B cell (primary cell): ENCODE measurements at regions not wholly inside any gene's neighbourhood (a gene's known extent, or its start where the extent isn't known, plus 50 kb on each side); places are given as distances from the start of the nearest gene placed in this dataset.

Experiments
- ATAC-seq: fragments of 200-7000 bp; cut with Tn5 transposase; one replicate; pipeline ENCODE4 v1.10.0; 2021; ENCODE audit warnings: low read depth, mild to moderate bottlenecking, moderate number of reproducible peaks, moderate library complexity
- CTCF ChIA-PET: fragments of 350-600 bp; sonication (Branson Sonifier 250); formaldehyde crosslinking; loops from one replicate; lab custom pipeline; 2021; ENCODE audit warnings: antibody characterized with exemption, inconsistent platforms; lab: Charles Lee
- POLR2A ChIA-PET: fragments of 350-600 bp; sonication (Branson Sonifier 250); formaldehyde crosslinking; loops from one replicate; lab custom pipeline; 2021; ENCODE audit warnings: antibody characterized with exemption; lab: Charles Lee
- DNase-seq: peaks from one replicate; pipeline ENCODE4 v3.0.0; 2013
- H2AFZ ChIP-seq: 2 replicates; pipeline ENCODE4 v1.6.1; 2012; ENCODE audit warnings: mild to moderate bottlenecking, low read depth, low read length; ENCODE audit not compliant: insufficient read depth, poor library complexity, severe bottlenecking
- H3K27ac ChIP-seq, 2 donors: 1 replicate in 1 of 2; 2 replicates in 1 of 2; pipeline ENCODE4 v1.5.1; 2012 to 2013; ENCODE audit warnings: low read length in 2 of 2, mild to moderate bottlenecking in 2 of 2, moderate library complexity in 1 of 2
- H3K27me3 ChIP-seq, 4 experiments: fragments of 200-600 bp in 1 of 4; sonication (generic) in 1 of 4; replicated peaks in 1 of 4; 1 replicate in 2 of 4; 2 replicates in 2 of 4; pipeline versions ENCODE4 v1.6.1 to v1.7.0; 2013 to 2016; ENCODE audit warnings: low read length in 3 of 4, mild to moderate bottlenecking in 2 of 4, mixed read lengths in 1 of 4, moderate library complexity in 1 of 4; ENCODE audit not compliant: insufficient read depth in 4 of 4, control insufficient read depth in 3 of 4; ENCODE audit errors: control extremely low read depth in 1 of 4
- H3K36me3 ChIP-seq, 2 experiments: replicated peaks in 1 of 2; 1 replicate in 1 of 2; 2 replicates in 1 of 2; pipeline versions ENCODE4 v1.6.1 to v1.7.1; 2013; ENCODE audit warnings: low read length in 1 of 2; ENCODE audit not compliant: insufficient read depth in 2 of 2, control insufficient read depth in 1 of 2; ENCODE audit errors: control extremely low read depth in 1 of 2, extremely low read depth in 1 of 2
- H3K4me1 ChIP-seq, 2 donors: fragments of 200-600 bp in 1 of 2; sonication (generic) in 1 of 2; 1 replicate in 1 of 2; 2 replicates in 1 of 2; pipeline versions ENCODE4 v1.5.1 to v1.6.1; 2013 to 2017; ENCODE audit warnings: low read length in 2 of 2; ENCODE audit not compliant: control insufficient read depth in 2 of 2, insufficient read depth in 2 of 2
- H3K4me2 ChIP-seq: replicated peaks from 2 replicates; pipeline ENCODE3; 2012; ENCODE audit warnings: mild to moderate bottlenecking, low read depth, low read length; ENCODE audit not compliant: poor library complexity, severe bottlenecking
- H3K4me3 ChIP-seq, 5 experiments: fragments of 200-600 bp in 1 of 5; sonication (generic) in 1 of 5; 1 replicate in 3 of 5; 2 replicates in 2 of 5; pipeline versions ENCODE4 v1.5.1 to v1.7.0; 2011 to 2016; ENCODE audit warnings: low read length in 4 of 5, mild to moderate bottlenecking in 4 of 5, low read depth in 2 of 5, control low read depth in 1 of 5, moderate library complexity in 1 of 5; ENCODE audit not compliant: insufficient read depth in 1 of 5; ENCODE audit errors: control extremely low read depth in 1 of 5, extremely low read depth in 1 of 5
- H3K79me2 ChIP-seq: fragments of 200-600 bp; sonication (generic); one replicate; pipeline ENCODE4 v1.6.0; 2016; ENCODE audit warnings: low read length; ENCODE audit not compliant: control insufficient read depth, insufficient read depth
- H3K9ac ChIP-seq: fragments of 200-600 bp; sonication (generic); 2 replicates; pipeline ENCODE4 v1.6.1; 2017; ENCODE audit warnings: mild to moderate bottlenecking, low read length, moderate library complexity
- H3K9me3 ChIP-seq, 3 donors: one replicate each; pipeline versions ENCODE4 v1.6.1 to v1.7.1; 2013; ENCODE audit warnings: low read length in 2 of 3; ENCODE audit not compliant: control insufficient read depth in 2 of 3, insufficient read depth in 1 of 3; ENCODE audit errors: control extremely low read depth in 1 of 3
- H4K20me1 ChIP-seq: 2 replicates; pipeline ENCODE4 v1.6.0; 2012; ENCODE audit warnings: mild to moderate bottlenecking, low read length; ENCODE audit not compliant: insufficient read depth, control insufficient read depth, poor library complexity, severe bottlenecking
- H3K27ac Mint-ChIP-seq: one replicate; pipeline ENCODE4 v1.8.0; 2021; ENCODE audit warnings: mixed read lengths
- H3K27me3 Mint-ChIP-seq: one replicate; pipeline ENCODE4 v1.8.0; 2021; ENCODE audit warnings: mixed read lengths
- H3K4me1 Mint-ChIP-seq: one replicate; pipeline ENCODE4 v1.8.0; 2021; ENCODE audit warnings: mixed read lengths
- H3K4me3 Mint-ChIP-seq: one replicate; pipeline ENCODE4 v1.8.0; 2021; ENCODE audit warnings: mixed read lengths
- H3K9me3 Mint-ChIP-seq: one replicate; pipeline ENCODE4 v1.8.0; 2022; ENCODE audit warnings: mixed read lengths; ENCODE audit not compliant: insufficient read depth
- EZH2 ChIP-seq: IDR thresholded peaks from 2 replicates; pipeline ENCODE4 v1.6.1; 2012; ENCODE audit warnings: borderline replicate concordance, low read depth, mild to moderate bottlenecking, moderate library complexity, low read length; ENCODE audit not compliant: insufficient read depth, poor library complexity, severe bottlenecking
- WGBS: methylation state at CpG from one replicate; pipeline ENCODE4 v1.1.5; 2013; ENCODE audit warnings: missing lambda C conversion rate; ENCODE audit not compliant: insufficient coverage; 5-methylcytosine and 5-hydroxymethylcytosine counted together
- intact Hi-C: fragments of 100-400 bp; cut with micrococcal nuclease; formaldehyde crosslinking; loops from one replicate; pipeline ENCODE4 v1.10.0; 2022
- TF ChIP-seq, protein P1 (sequence below): fragments of 200-600 bp; IDR thresholded peaks from one replicate; pipeline ENCODE4 v1.8.0; 2022; ENCODE audit warnings: antibody characterized with exemption, mild to moderate bottlenecking

GRCh38 chr15:96219681-96220080 is 110.8 kb upstream of the NR2F2 start:
- H3K27ac ChIP-seq = no peak overlapping the region
- Mint-ChIP-seq H3K27ac (no peak overlapping the region), H3K4me3 (no peak overlapping the region), H3K4me1 (no peaks in the 10 kb centered on the region), H3K9me3 (peaks cover 2% of the 10 kb centered on the region), H3K27me3 (no peaks in the 10 kb centered on the region)
- ATAC-seq (no peak), DNase-seq (no peak)
- POLR2A ChIA-PET = no interaction called here
- H3K4me2 ChIP-seq = no peak overlapping the region
- CTCF ChIA-PET = no interaction called here
- H3K27me3 ChIP-seq = no peaks in the 10 kb centered on the region
- no peak overlapping the region for H3K4me3 ChIP-seq
- peaks cover 0 to 3% (median 0%) of the 10 kb centered on the region in 3 donors for H3K9me3 ChIP-seq
- H3K4me1 ChIP-seq = no peaks in the 10 kb centered on the region
- no peaks in the 10 kb centered on the region for H3K79me2 ChIP-seq
- no peaks in the 10 kb centered on the region for H4K20me1 ChIP-seq
- H3K36me3 ChIP-seq = no peaks in the 10 kb centered on the region
- no peak overlapping the region for H2AFZ ChIP-seq
- H3K9ac ChIP-seq = no peak overlapping the region
- no peak for TF ChIP-seq EZH2
- TF ChIP-seq, protein P1, sequence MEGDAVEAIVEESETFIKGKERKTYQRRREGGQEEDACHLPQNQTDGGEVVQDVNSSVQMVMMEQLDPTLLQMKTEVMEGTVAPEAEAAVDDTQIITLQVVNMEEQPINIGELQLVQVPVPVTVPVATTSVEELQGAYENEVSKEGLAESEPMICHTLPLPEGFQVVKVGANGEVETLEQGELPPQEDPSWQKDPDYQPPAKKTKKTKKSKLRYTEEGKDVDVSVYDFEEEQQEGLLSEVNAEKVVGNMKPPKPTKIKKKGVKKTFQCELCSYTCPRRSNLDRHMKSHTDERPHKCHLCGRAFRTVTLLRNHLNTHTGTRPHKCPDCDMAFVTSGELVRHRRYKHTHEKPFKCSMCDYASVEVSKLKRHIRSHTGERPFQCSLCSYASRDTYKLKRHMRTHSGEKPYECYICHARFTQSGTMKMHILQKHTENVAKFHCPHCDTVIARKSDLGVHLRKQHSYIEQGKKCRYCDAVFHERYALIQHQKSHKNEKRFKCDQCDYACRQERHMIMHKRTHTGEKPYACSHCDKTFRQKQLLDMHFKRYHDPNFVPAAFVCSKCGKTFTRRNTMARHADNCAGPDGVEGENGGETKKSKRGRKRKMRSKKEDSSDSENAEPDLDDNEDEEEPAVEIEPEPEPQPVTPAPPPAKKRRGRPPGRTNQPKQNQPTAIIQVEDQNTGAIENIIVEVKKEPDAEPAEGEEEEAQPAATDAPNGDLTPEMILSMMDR = no peak
- intact Hi-C loops = no loop called here
- WGBS = no CpG with 5 or more reads among the region's 3 CpGs

- Histone ChIP-seq H3K9ac (no peak overlapping the region), H3K4me2 (no peak overlapping the region), H3K27me3 (no peaks in the 10 kb centered on the region), H3K9me3 (peaks cover 0 to 3% (median 0%) of the 10 kb centered on the region in 3 donors), H3K79me2 (no peaks in the 10 kb centered on the region), H2AFZ (no peak overlapping the region), H3K4me3 (no peak overlapping the region), H3K27ac (no peak overlapping the region), H3K4me1 (no peaks in the 10 kb centered on the region), H4K20me1 (no peaks in the 10 kb centered on the region), H3K36me3 (no peaks in the 10 kb centered on the region)
- CTCF ChIA-PET = no interaction called here
- POLR2A ChIA-PET = no interaction called here
- H3K4me3 Mint-ChIP-seq = no peak overlapping the region
- no CpG with 5 or more reads among the region's 3 CpGs for WGBS
- intact Hi-C loops = no loop called here
- peaks cover 2% of the 10 kb centered on the region for H3K9me3 Mint-ChIP-seq
- ATAC-seq (no peak), DNase-seq (no peak)
- H3K4me1 Mint-ChIP-seq = no peaks in the 10 kb centered on the region
- TF ChIP-seq EZH2 = no peak
- TF ChIP-seq, protein P1 = no peak
- no peak overlapping the region for H3K27ac Mint-ChIP-seq
- no peaks in the 10 kb centered on the region for H3K27me3 Mint-ChIP-seq
Observed at GRCh38 chr15:96220657-96221056, 109.8 kb upstream of the NR2F2 start.
